ENCODE measurements at regions not wholly inside any gene's neighbourhood (a gene's known extent, or its start where the extent isn't known, plus 50 kb on each side); places are given as distances from the start of the nearest gene placed in this dataset.
A peak's percentile ranks its signal among the peaks of the same experiment; 100 is the strongest.

DNA sequence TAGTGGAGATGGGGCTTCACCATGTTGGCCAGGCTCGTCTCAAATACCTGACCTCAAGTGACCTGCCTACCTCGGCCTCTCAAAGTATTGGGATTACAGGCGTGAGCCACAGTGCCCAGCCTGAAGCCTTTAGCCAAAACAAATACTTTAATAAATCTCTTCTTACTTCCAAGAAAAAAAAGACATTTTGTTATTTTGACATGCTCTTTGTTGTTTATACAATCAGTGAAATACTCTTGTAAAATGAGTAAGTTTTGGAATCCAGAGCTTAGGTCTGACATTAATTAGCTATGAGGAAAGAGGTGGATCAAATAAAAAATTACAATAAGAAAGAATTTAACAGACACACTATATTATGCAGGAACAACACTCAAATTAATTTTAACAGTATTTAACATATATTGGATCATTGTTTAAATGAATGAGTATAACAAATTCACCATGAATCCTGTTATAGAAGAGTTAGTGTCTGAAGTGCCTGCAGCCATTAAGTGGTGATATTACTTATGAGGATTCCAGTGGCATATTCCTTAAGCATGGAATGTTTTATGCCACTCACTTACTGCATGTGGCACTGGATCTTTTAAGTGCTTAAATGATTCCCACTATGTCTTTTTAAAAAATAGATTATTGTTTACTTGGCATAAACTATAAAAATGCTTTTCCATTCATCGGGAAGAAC lies 260.1 kb upstream of the GIMD1 start:
- Mint-ChIP-seq H3K27ac (no peak overlapping the region), H3K4me3 (no peak overlapping the region), H3K27me3 (ENCODE audit: low read depth) (no peaks in the 10 kb centered on the region), H3K36me3 (ENCODE audit: insufficient read depth in 2 of 2) (no peaks in the 10 kb centered on the region), H3K9me3 (peaks cover 0 to 8% of the 10 kb centered on the region in 2 donors), H3K4me1 (ENCODE audit: low read depth) (no peaks in the 10 kb centered on the region)
- ATAC-seq (replicated peaks in 1 of 2) (no peak), DNase-seq (no peak)

GRCh38 chr4:106627051-106627450 lies 258.5 kb upstream of the GIMD1 start:
- DNase-seq (no peak), ATAC-seq (replicated peaks in 1 of 2) (no peak)
- no peaks in the 10 kb centered on the region for H3K4me1 Mint-ChIP-seq (ENCODE audit: low read depth)
- peaks cover 0 to 3% of the 10 kb centered on the region in 2 donors for H3K9me3 Mint-ChIP-seq
- H3K27me3 Mint-ChIP-seq (ENCODE audit: low read depth) = no peaks in the 10 kb centered on the region
- no peak overlapping the region for H3K27ac Mint-ChIP-seq
- no peak overlapping the region for H3K4me3 Mint-ChIP-seq
- H3K36me3 Mint-ChIP-seq (ENCODE audit: insufficient read depth in 2 of 2) = no peaks in the 10 kb centered on the region

GRCh38 chr4:106624671-106625070 lies 256.1 kb upstream of the GIMD1 start:
- Mint-ChIP-seq H3K36me3 (ENCODE audit: insufficient read depth in 2 of 2) (no peaks in the 10 kb centered on the region), H3K9me3 (peaks cover 0 to 1% of the 10 kb centered on the region in 2 donors), H3K4me3 (no peak overlapping the region), H3K27ac (no peak overlapping the region), H3K4me1 (ENCODE audit: low read depth) (no peaks in the 10 kb centered on the region), H3K27me3 (ENCODE audit: low read depth) (no peaks in the 10 kb centered on the region)
- DNase-seq = no peak
- ATAC-seq (replicated peaks in 1 of 2) = no peak

DNA sequence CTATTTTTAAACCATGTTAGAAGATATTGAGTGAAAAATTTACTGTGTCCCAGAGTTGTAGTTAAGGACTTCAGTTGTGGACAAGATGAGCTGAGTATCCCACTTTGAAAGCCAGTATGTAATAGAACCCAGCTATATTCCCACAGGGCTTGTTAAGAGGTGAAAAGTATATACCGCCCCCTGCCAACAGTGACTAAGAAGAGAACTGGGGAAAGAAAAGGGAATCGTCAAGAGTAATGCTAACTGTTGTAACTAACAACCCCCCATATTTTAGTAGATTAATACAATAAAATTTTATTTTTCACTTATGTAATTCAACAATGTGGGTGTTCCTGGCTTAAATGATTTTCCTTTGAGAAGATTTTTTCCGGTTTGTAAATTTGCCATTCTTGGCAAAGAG lies 250.4 kb upstream of the GIMD1 start:
- H3K36me3 Mint-ChIP-seq (ENCODE audit: insufficient read depth in 2 of 2) = no peaks in the 10 kb centered on the region
- ATAC-seq (replicated peaks in 1 of 2) = no peak

GRCh38 chr4:106615961-106616360 lies 247.4 kb upstream of the GIMD1 start:
- DNase-seq (no peak), ATAC-seq (replicated peaks in 1 of 2) (no peak)
- no peaks in the 10 kb centered on the region for H3K36me3 Mint-ChIP-seq (ENCODE audit: insufficient read depth in 2 of 2)
- H3K4me3 Mint-ChIP-seq = no peak overlapping the region
- H3K4me1 Mint-ChIP-seq (ENCODE audit: low read depth) = no peaks in the 10 kb centered on the region
- no peaks in the 10 kb centered on the region for H3K27me3 Mint-ChIP-seq (ENCODE audit: low read depth)
- H3K9me3 Mint-ChIP-seq = peaks cover 0 to 1% of the 10 kb centered on the region in 2 donors
- no peak overlapping the region for H3K27ac Mint-ChIP-seq

More for the DNA sequence above, 250.4 kb upstream of the GIMD1 start:
- no peaks in the 10 kb centered on the region for H3K9me3 Mint-ChIP-seq
- H3K27ac Mint-ChIP-seq = no peak overlapping the region
- no peak overlapping the region for H3K4me3 Mint-ChIP-seq
- H3K4me1 Mint-ChIP-seq (ENCODE audit: low read depth) = no peaks in the 10 kb centered on the region
- H3K27me3 Mint-ChIP-seq (ENCODE audit: low read depth) = no peaks in the 10 kb centered on the region
- no peak for DNase-seq

GRCh38 chr4:106615410-106615945 lies 246.9 kb upstream of the GIMD1 start:
- H3K4me1 Mint-ChIP-seq (ENCODE audit: low read depth) = no peaks in the 10 kb centered on the region
- no peaks in the 10 kb centered on the region for H3K36me3 Mint-ChIP-seq (ENCODE audit: insufficient read depth in 2 of 2)
- no peak overlapping the region for H3K4me3 Mint-ChIP-seq
- no peak overlapping the region for H3K27ac Mint-ChIP-seq
- DNase-seq (no peak), ATAC-seq (replicated peaks in 1 of 2) (no peak)
- peaks cover 0 to 1% of the 10 kb centered on the region in 2 donors for H3K9me3 Mint-ChIP-seq
- no peaks in the 10 kb centered on the region for H3K27me3 Mint-ChIP-seq (ENCODE audit: low read depth)

GRCh38 chr4:106614441-106614840 lies 245.9 kb upstream of the GIMD1 start:
- H3K36me3 Mint-ChIP-seq (ENCODE audit: insufficient read depth in 2 of 2) = no peaks in the 10 kb centered on the region
- H3K4me1 Mint-ChIP-seq (ENCODE audit: low read depth) = no peaks in the 10 kb centered on the region
- DNase-seq (no peak), ATAC-seq (replicated peaks in 1 of 2) (no peak)
- H3K9me3 Mint-ChIP-seq = peaks cover 0 to 1% of the 10 kb centered on the region in 2 donors
- no peak overlapping the region for H3K4me3 Mint-ChIP-seq
- H3K27ac Mint-ChIP-seq = peak overlapping the region; percentile 42
- H3K27me3 Mint-ChIP-seq (ENCODE audit: low read depth) = no peaks in the 10 kb centered on the region

GRCh38 chr4:106609917-106610316 lies 241.3 kb upstream of the GIMD1 start:
- no peak overlapping the region for H3K4me3 Mint-ChIP-seq
- DNase-seq (no peak), ATAC-seq (replicated peaks in 1 of 2) (no peak)
- no peaks in the 10 kb centered on the region for H3K36me3 Mint-ChIP-seq (ENCODE audit: insufficient read depth in 2 of 2)
- no peak overlapping the region for H3K27ac Mint-ChIP-seq
- no peaks in the 10 kb centered on the region for H3K4me1 Mint-ChIP-seq (ENCODE audit: low read depth)
- peaks cover 0 to 1% of the 10 kb centered on the region in 2 donors for H3K9me3 Mint-ChIP-seq
- no peaks in the 10 kb centered on the region for H3K27me3 Mint-ChIP-seq (ENCODE audit: low read depth)

GRCh38 chr4:106607558-106607957 lies 239.0 kb upstream of the GIMD1 start:
- no peaks in the 10 kb centered on the region for H3K27me3 Mint-ChIP-seq (ENCODE audit: low read depth)
- no peak for ATAC-seq (replicated peaks in 1 of 2)

GRCh38 chr4:106604319-106605051 lies 235.9 kb upstream of the GIMD1 start:
- Mint-ChIP-seq H3K4me1 (ENCODE audit: low read depth) (no peaks in the 10 kb centered on the region), H3K4me3 (no peak overlapping the region), H3K27me3 (ENCODE audit: low read depth) (no peaks in the 10 kb centered on the region), H3K36me3 (ENCODE audit: insufficient read depth in 2 of 2) (no peaks in the 10 kb centered on the region), H3K9me3 (no peaks in the 10 kb centered on the region), H3K27ac (no peak overlapping the region)
- no peak for ATAC-seq (replicated peaks in 1 of 2)
- no peak for DNase-seq

More at GRCh38 chr4:106607558-106607957, 239.0 kb upstream of the GIMD1 start:
- no peak for DNase-seq
- Mint-ChIP-seq H3K9me3 (peaks cover 0 to 1% of the 10 kb centered on the region in 2 donors), H3K36me3 (ENCODE audit: insufficient read depth in 2 of 2) (no peaks in the 10 kb centered on the region), H3K4me3 (no peak overlapping the region), H3K27ac (no peak overlapping the region), H3K4me1 (ENCODE audit: low read depth) (no peaks in the 10 kb centered on the region)

- Mint-ChIP-seq H3K36me3 (ENCODE audit: insufficient read depth in 2 of 2) (no peaks in the 10 kb centered on the region), H3K4me1 (ENCODE audit: low read depth) (no peaks in the 10 kb centered on the region), H3K27me3 (ENCODE audit: low read depth) (no peaks in the 10 kb centered on the region), H3K9me3 (no peaks in the 10 kb centered on the region), H3K27ac (no peak overlapping the region), H3K4me3 (no peak overlapping the region)
- ATAC-seq (replicated peaks in 1 of 2) (no peak), DNase-seq (no peak)
These were observed 234.9 kb upstream of the GIMD1 start for GRCh38 chr4:106603471-106603870.

DNA sequence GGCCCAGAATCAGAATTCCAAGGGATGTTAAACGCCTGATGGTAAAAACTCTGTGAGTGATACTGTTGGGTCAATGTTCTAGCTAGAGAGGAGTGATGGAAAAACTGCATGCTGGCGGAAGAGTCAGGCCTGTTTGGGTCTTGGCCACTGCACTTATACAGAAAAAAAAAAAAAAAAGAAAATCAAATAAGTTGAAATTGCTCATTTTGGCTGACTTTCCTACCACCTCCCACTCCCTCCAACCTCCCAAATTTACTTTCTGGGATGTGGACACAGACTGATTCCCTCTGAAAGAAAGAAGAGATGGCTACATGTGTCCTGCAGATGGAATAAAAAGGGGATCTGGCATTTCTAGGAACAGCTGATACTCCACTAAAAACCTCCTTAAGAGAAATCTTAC lies 234.1 kb upstream of the GIMD1 start:
- no peak overlapping the region for H3K4me3 Mint-ChIP-seq
- no peaks in the 10 kb centered on the region for H3K36me3 Mint-ChIP-seq (ENCODE audit: insufficient read depth in 2 of 2)
- no peaks in the 10 kb centered on the region for H3K9me3 Mint-ChIP-seq
- ATAC-seq (replicated peaks in 1 of 2) (no peak), DNase-seq (no peak)
- no peak overlapping the region for H3K27ac Mint-ChIP-seq
- H3K27me3 Mint-ChIP-seq (ENCODE audit: low read depth) = no peaks in the 10 kb centered on the region
- no peaks in the 10 kb centered on the region for H3K4me1 Mint-ChIP-seq (ENCODE audit: low read depth)

- Mint-ChIP-seq H3K4me3 (no peak overlapping the region), H3K4me1 (ENCODE audit: low read depth) (no peaks in the 10 kb centered on the region), H3K36me3 (ENCODE audit: insufficient read depth in 2 of 2) (no peaks in the 10 kb centered on the region), H3K27me3 (ENCODE audit: low read depth) (no peaks in the 10 kb centered on the region), H3K27ac (no peak overlapping the region), H3K9me3 (no peaks in the 10 kb centered on the region)
- no peak for ATAC-seq (replicated peaks in 1 of 2)
- no peak for DNase-seq
These were observed 232.9 kb upstream of the GIMD1 start for GRCh38 chr4:106601519-106601918.

Measured in activated T-cell treated with anti-CD3 and anti-CD28 coated beads, Interleukin-2, amount 50 U/mL, for 72 hours (primary cell).